ENCODE measurements at regions not wholly inside any gene's neighbourhood (a gene's known extent, or its start where the extent isn't known, plus 50 kb on each side); places are given as distances from the start of the nearest gene placed in this dataset.

DNA sequence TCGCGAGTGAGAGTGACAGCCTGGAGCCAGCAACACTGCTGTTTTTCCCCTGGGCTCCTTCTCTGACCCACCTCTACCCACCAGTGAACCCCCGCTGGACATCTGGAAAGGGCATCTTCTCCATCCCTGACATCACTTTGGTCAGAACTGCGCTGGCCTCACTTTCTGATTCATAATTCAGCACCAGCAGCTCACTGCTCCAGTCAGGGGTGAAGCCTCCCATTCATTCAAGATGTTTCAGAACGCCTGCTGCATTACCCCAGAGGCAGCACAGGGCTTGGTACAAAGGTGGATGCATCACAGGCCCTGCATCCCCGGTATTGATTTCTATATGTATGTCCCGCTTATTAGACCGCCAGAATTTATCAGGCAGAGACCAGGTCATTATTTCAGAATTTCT is 182.8 kb upstream of the TSHZ3 start:
- no peak overlapping the region for H2AFZ ChIP-seq (ENCODE audit: low read length)
- H3K27ac ChIP-seq (ENCODE audit: low read length): no peak overlapping the region
- no peak overlapping the region for H3K9ac ChIP-seq (ENCODE audit: low read length)
- no peak overlapping the region for H3K4me2 ChIP-seq (ENCODE audit: low read depth, low read length)
- no peak overlapping the region for H3K4me3 ChIP-seq (ENCODE audit: low read length)
- no peaks in the 10 kb centered on the region for H3F3A ChIP-seq (ENCODE audit: insufficient read depth, low read length)
- H3K9me2 ChIP-seq (replicated peaks; ENCODE audit: insufficient read depth, low read length): no peaks in the 10 kb centered on the region
- no peaks in the 10 kb centered on the region for H3K4me1 ChIP-seq (ENCODE audit: low read length)
- DNase-seq: no peak
- H4K20me1 ChIP-seq (ENCODE audit: insufficient read depth, low read length): no peaks in the 10 kb centered on the region
- no peak for TF ChIP-seq EZH2phosphoT487 (IDR thresholded peaks at IDR 0.05; ENCODE audit: low read length)
- TF ChIP-seq, protein P1, sequence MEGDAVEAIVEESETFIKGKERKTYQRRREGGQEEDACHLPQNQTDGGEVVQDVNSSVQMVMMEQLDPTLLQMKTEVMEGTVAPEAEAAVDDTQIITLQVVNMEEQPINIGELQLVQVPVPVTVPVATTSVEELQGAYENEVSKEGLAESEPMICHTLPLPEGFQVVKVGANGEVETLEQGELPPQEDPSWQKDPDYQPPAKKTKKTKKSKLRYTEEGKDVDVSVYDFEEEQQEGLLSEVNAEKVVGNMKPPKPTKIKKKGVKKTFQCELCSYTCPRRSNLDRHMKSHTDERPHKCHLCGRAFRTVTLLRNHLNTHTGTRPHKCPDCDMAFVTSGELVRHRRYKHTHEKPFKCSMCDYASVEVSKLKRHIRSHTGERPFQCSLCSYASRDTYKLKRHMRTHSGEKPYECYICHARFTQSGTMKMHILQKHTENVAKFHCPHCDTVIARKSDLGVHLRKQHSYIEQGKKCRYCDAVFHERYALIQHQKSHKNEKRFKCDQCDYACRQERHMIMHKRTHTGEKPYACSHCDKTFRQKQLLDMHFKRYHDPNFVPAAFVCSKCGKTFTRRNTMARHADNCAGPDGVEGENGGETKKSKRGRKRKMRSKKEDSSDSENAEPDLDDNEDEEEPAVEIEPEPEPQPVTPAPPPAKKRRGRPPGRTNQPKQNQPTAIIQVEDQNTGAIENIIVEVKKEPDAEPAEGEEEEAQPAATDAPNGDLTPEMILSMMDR (IDR thresholded peaks at IDR 0.05; ENCODE audit: low read length): no peak
- TF ChIP-seq EZH2 (optimal IDR thresholded peaks at IDR 0.05; ENCODE audit: low read depth, low read length): no peak
- no peaks in the 10 kb centered on the region for H3K9me3 ChIP-seq (replicated peaks; ENCODE audit: insufficient read depth, low read length)
- no peaks in the 10 kb centered on the region for H3K79me2 ChIP-seq (ENCODE audit: low read length)
- H3K36me3 ChIP-seq (replicated peaks; ENCODE audit: insufficient read depth, low read length): no peaks in the 10 kb centered on the region
- peaks cover 16% of the 10 kb centered on the region; the same call in 1 of the 2 replicates for H3K27me3 ChIP-seq (replicated peaks; ENCODE audit: insufficient read depth, low read length)

DNA sequence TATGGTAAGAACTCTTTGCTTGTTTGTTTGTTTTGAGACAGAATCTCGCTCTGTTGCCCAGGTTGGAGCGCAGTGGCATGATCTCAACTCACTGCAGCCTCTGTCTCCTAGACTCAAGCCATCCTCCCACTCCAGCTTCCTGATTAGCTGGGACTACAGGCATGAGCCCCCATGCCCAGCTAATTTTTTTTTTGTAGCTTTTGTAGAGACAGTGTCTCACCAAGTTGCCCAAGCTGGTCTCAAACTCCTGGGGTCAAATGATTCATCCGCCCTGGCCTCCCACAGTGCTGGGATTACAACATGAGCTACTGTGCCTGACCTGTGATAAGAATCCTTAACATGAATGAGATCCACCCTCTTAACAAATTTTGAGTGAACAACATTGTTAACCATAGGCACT is 183.9 kb upstream of the TSHZ3 start:
- no peaks in the 10 kb centered on the region for H3F3A ChIP-seq (ENCODE audit: insufficient read depth, low read length)
- no peaks in the 10 kb centered on the region for H4K20me1 ChIP-seq (ENCODE audit: insufficient read depth, low read length)
- H2AFZ ChIP-seq (ENCODE audit: low read length): no peak overlapping the region
- no peaks in the 10 kb centered on the region for H3K4me1 ChIP-seq (ENCODE audit: low read length)
- H3K4me3 ChIP-seq (ENCODE audit: low read length): no peak overlapping the region
- H3K27ac ChIP-seq (ENCODE audit: low read length): no peak overlapping the region
- no peaks in the 10 kb centered on the region for H3K79me2 ChIP-seq (ENCODE audit: low read length)
- no peaks in the 10 kb centered on the region for H3K36me3 ChIP-seq (replicated peaks; ENCODE audit: insufficient read depth, low read length)
- no peak overlapping the region for H3K9ac ChIP-seq (ENCODE audit: low read length)
- no peaks in the 10 kb centered on the region for H3K9me3 ChIP-seq (replicated peaks; ENCODE audit: insufficient read depth, low read length)
- peaks cover 16% of the 10 kb centered on the region; the same call in 1 of the 2 replicates for H3K27me3 ChIP-seq (replicated peaks; ENCODE audit: insufficient read depth, low read length)
- TF ChIP-seq, protein P1 (IDR thresholded peaks at IDR 0.05; ENCODE audit: low read length): no peak
- TF ChIP-seq EZH2 (optimal IDR thresholded peaks at IDR 0.05; ENCODE audit: low read depth, low read length) (no peak), EZH2phosphoT487 (IDR thresholded peaks at IDR 0.05; ENCODE audit: low read length) (no peak)
- H3K4me2 ChIP-seq (ENCODE audit: low read depth, low read length): no peak overlapping the region
- no peaks in the 10 kb centered on the region for H3K9me2 ChIP-seq (replicated peaks; ENCODE audit: insufficient read depth, low read length)
- no peak for DNase-seq

DNA sequence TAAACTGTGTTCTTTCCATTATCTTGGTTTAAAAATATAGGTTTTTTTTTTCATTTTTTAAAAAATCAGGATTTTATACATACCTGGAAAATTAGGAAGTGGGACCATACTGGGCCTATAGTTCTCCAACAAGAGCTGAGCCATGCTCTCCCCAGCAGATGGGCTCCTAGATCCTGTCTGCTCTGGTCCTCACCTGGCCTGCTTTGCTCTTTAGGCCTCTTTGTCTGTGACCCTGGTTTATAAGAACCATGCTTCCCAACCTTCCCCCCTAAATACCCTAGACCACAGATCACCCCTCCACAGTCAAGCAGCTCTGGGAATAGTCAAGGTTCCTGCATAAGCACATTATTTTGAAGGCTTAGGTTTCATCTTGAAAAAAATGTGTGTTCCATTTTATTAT is 185.0 kb upstream of the TSHZ3 start:
- DNase-seq: no peak
- Histone ChIP-seq H3K9me3 (replicated peaks; ENCODE audit: insufficient read depth, low read length) (no peaks in the 10 kb centered on the region), H3K4me3 (ENCODE audit: low read length) (no peak overlapping the region), H3K4me2 (ENCODE audit: low read depth, low read length) (no peak overlapping the region), H3K9me2 (replicated peaks; ENCODE audit: insufficient read depth, low read length) (no peaks in the 10 kb centered on the region), H2AFZ (ENCODE audit: low read length) (no peak overlapping the region), H3K27me3 (replicated peaks; ENCODE audit: insufficient read depth, low read length) (peaks cover 16% of the 10 kb centered on the region; the same call in 1 of the 2 replicates), H4K20me1 (ENCODE audit: insufficient read depth, low read length) (no peaks in the 10 kb centered on the region), H3K36me3 (replicated peaks; ENCODE audit: insufficient read depth, low read length) (no peaks in the 10 kb centered on the region), H3K4me1 (ENCODE audit: low read length) (no peaks in the 10 kb centered on the region), H3F3A (ENCODE audit: insufficient read depth, low read length) (no peaks in the 10 kb centered on the region), H3K27ac (ENCODE audit: low read length) (no peak overlapping the region), H3K79me2 (ENCODE audit: low read length) (no peaks in the 10 kb centered on the region), H3K9ac (ENCODE audit: low read length) (no peak overlapping the region)
- TF ChIP-seq EZH2 (optimal IDR thresholded peaks at IDR 0.05; ENCODE audit: low read depth, low read length) (no peak), EZH2phosphoT487 (IDR thresholded peaks at IDR 0.05; ENCODE audit: low read length) (no peak)
- TF ChIP-seq, protein P1 (IDR thresholded peaks at IDR 0.05; ENCODE audit: low read length): no peak

Measured in MM.1S (cell line).